HepG2 (cell line): ENCODE measurements at regions not wholly inside any gene's neighbourhood (a gene's known extent, or its start where the extent isn't known, plus 50 kb on each side); places are given as distances from the start of the nearest gene placed in this dataset.

Experiments used
- SRF ChIP-seq: IDR thresholded peaks from 2 replicates; pipeline ENCODE4 v1.6.1; 2011; ENCODE audit warnings: mild to moderate bottlenecking, low read depth, low read length, moderate library complexity
- ZNF343 ChIP-seq: sonication (generic); formaldehyde crosslinking; IDR thresholded peaks from 2 replicates; pipeline ENCODE4 v1.4.0; 2020; ENCODE audit warnings: mild to moderate bottlenecking, missing genetic modification reagents
- ZNF441 ChIP-seq: sonication (generic); formaldehyde crosslinking; IDR thresholded peaks from 2 replicates; pipeline ENCODE4 v1.7.0; 2021; ENCODE audit warnings: missing genetic modification reagents, borderline replicate concordance
- ZNF724P ChIP-seq: sonication (generic); formaldehyde crosslinking; IDR thresholded peaks from 2 replicates; pipeline ENCODE4 v1.8.0; 2022; ENCODE audit warnings: missing genetic modification reagents, borderline replicate concordance
- TF ChIP-seq, protein P1 (sequence below): sonication (generic); formaldehyde crosslinking; IDR thresholded peaks from 2 replicates; pipeline ENCODE4 v1.8.0; 2022; ENCODE audit warnings: missing genetic modification reagents, mild to moderate bottlenecking, moderate library complexity, borderline replicate concordance
- TF ChIP-seq, protein P2 (sequence below): IDR thresholded peaks from 2 replicates; pipeline ENCODE4 v1.6.1; 2016; ENCODE audit warnings: mild to moderate bottlenecking
- TF ChIP-seq, protein P3 (sequence below): IDR thresholded peaks from 2 replicates; pipeline ENCODE4 v1.6.1; 2012; ENCODE audit warnings: low read length, improper control_type of control experiment
- TF ChIP-seq, protein P4 (sequence below): sonication (generic); formaldehyde crosslinking; IDR thresholded peaks from 2 replicates; pipeline ENCODE4 v1.4.0; 2020; ENCODE audit warnings: mild to moderate bottlenecking, low read depth, missing genetic modification reagents

DNA sequence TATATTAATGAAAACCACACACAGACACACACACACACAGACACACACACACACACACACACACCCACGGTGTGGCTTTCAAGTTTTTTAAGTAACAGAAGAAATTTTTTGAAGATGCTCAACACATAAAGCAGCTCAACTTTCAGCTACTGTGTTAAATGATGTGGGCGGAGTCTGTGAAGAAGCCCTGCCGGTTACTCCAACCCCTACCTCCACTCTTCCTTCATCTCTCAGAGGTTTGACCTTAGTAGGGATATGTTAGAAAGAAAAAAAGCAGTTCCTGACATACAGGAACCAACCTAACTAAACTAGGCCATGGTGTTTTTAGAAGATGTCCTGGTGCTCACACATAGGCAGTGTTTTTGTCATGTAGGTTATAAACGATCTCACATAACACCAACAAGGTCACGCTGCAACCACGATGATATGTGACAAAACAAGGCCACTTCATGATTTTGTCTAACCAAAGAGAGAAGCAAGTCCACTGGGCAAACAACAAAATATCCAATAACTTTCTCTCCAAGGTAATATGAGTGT lies 112.8 kb downstream of the EMB start (continued):
- TF ChIP-seq, protein P1, sequence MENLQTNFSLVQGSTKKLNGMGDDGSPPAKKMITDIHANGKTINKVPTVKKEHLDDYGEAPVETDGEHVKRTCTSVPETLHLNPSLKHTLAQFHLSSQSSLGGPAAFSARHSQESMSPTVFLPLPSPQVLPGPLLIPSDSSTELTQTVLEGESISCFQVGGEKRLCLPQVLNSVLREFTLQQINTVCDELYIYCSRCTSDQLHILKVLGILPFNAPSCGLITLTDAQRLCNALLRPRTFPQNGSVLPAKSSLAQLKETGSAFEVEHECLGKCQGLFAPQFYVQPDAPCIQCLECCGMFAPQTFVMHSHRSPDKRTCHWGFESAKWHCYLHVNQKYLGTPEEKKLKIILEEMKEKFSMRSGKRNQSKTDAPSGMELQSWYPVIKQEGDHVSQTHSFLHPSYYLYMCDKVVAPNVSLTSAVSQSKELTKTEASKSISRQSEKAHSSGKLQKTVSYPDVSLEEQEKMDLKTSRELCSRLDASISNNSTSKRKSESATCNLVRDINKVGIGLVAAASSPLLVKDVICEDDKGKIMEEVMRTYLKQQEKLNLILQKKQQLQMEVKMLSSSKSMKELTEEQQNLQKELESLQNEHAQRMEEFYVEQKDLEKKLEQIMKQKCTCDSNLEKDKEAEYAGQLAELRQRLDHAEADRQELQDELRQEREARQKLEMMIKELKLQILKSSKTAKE (CRISPR knock-in tag): no peak
- TF ChIP-seq SRF (no peak), ZNF724P (CRISPR knock-in tag) (no peak), ZNF441 (CRISPR knock-in tag) (no peak), ZNF343 (CRISPR knock-in tag) (no peak)
- TF ChIP-seq, protein P2, sequence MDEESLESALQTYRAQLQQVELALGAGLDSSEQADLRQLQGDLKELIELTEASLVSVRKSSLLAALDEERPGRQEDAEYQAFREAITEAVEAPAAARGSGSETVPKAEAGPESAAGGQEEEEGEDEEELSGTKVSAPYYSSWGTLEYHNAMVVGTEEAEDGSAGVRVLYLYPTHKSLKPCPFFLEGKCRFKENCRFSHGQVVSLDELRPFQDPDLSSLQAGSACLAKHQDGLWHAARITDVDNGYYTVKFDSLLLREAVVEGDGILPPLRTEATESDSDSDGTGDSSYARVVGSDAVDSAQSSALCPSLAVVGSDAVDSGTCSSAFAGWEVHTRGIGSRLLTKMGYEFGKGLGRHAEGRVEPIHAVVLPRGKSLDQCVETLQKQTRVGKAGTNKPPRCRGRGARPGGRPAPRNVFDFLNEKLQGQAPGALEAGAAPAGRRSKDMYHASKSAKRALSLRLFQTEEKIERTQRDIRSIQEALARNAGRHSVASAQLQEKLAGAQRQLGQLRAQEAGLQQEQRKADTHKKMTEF (CRISPR knock-in tag): no peak
- TF ChIP-seq, protein P3, sequence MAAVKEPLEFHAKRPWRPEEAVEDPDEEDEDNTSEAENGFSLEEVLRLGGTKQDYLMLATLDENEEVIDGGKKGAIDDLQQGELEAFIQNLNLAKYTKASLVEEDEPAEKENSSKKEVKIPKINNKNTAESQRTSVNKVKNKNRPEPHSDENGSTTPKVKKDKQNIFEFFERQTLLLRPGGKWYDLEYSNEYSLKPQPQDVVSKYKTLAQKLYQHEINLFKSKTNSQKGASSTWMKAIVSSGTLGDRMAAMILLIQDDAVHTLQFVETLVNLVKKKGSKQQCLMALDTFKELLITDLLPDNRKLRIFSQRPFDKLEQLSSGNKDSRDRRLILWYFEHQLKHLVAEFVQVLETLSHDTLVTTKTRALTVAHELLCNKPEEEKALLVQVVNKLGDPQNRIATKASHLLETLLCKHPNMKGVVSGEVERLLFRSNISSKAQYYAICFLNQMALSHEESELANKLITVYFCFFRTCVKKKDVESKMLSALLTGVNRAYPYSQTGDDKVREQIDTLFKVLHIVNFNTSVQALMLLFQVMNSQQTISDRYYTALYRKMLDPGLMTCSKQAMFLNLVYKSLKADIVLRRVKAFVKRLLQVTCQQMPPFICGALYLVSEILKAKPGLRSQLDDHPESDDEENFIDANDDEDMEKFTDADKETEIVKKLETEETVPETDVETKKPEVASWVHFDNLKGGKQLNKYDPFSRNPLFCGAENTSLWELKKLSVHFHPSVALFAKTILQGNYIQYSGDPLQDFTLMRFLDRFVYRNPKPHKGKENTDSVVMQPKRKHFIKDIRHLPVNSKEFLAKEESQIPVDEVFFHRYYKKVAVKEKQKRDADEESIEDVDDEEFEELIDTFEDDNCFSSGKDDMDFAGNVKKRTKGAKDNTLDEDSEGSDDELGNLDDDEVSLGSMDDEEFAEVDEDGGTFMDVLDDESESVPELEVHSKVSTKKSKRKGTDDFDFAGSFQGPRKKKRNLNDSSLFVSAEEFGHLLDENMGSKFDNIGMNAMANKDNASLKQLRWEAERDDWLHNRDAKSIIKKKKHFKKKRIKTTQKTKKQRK: no peak
- TF ChIP-seq, protein P4, sequence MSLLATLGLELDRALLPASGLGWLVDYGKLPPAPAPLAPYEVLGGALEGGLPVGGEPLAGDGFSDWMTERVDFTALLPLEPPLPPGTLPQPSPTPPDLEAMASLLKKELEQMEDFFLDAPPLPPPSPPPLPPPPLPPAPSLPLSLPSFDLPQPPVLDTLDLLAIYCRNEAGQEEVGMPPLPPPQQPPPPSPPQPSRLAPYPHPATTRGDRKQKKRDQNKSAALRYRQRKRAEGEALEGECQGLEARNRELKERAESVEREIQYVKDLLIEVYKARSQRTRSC (CRISPR knock-in tag): no peak
